Activated naive CD4-positive, alpha-beta T cell treated with anti-CD3 and anti-CD28 coated beads, Interleukin-2, amount 50 U/mL, for 24 hours (primary cell): ENCODE measurements at regions not wholly inside any gene's neighbourhood (a gene's known extent, or its start where the extent isn't known, plus 50 kb on each side); places are given as distances from the start of the nearest gene placed in this dataset.

ENCODE experiments used
- H3K27ac Mint-ChIP-seq: one replicate; pipeline ENCODE4 v1.8.0; 2021; ENCODE audit warnings: mild to moderate bottlenecking, mixed read lengths
- H3K27me3 Mint-ChIP-seq: one replicate; pipeline ENCODE4 v1.8.0; 2021; ENCODE audit warnings: mixed read lengths
- H3K36me3 Mint-ChIP-seq: one replicate; pipeline ENCODE4 v1.8.0; 2021; ENCODE audit warnings: mixed read lengths
- H3K4me1 Mint-ChIP-seq: one replicate; pipeline ENCODE4 v1.8.0; 2021; ENCODE audit warnings: mixed read lengths
- H3K4me3 Mint-ChIP-seq: one replicate; pipeline ENCODE4 v1.8.0; 2021; ENCODE audit warnings: mild to moderate bottlenecking, mixed read lengths
- H3K9me3 Mint-ChIP-seq: one replicate; pipeline ENCODE4 v1.8.0; 2021; ENCODE audit warnings: mixed read lengths

DNA sequence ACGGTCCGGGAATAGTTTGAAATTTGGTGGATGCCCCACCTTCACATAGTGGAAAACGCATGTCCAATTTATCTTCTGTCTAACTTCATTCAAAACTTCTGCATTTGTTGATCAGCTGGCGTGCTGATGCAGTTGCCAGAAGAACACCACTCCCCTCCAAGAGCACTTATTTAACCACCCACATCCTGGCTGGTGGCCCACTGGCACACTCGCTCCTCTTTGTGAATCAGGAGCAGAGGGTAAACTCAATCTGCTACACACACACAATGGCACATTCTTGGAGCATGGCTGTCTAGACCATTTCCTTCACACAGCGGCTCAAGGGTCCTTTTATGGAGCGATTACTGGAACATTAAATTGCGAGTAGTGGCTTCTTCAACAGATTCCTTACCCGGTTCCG is 55.1 kb upstream of the CEP162 start:
- Mint-ChIP-seq H3K27ac (no peak overlapping the region), H3K4me3 (no peak overlapping the region), H3K9me3 (no peaks in the 10 kb centered on the region), H3K36me3 (no peaks in the 10 kb centered on the region), H3K27me3 (peaks cover 8% of the 10 kb centered on the region), H3K4me1 (no peaks in the 10 kb centered on the region)

DNA sequence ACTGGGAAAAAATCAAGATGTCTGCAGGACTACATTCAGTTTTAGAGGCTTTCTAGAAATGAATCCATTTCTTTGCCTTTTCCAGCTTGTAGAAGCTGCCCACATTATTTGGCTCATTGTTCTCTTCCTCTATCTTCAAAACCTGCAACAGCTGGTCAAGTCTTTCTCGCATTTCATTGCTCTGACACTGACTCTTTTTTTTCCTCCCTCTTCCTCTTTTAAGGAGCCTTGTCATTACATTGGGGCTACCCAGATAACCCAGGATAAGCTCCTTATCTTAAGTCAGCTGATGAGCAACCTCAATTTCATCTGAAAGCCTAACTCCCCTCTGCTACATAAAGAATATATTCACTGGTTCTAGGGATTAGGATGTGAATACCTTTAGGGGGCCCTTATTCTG is 53.2 kb upstream of the CEP162 start:
- no peaks in the 10 kb centered on the region for H3K9me3 Mint-ChIP-seq
- H3K36me3 Mint-ChIP-seq, result no peaks in the 10 kb centered on the region
- H3K27ac Mint-ChIP-seq, result no peak overlapping the region
- peaks cover 9% of the 10 kb centered on the region for H3K27me3 Mint-ChIP-seq
- H3K4me1 Mint-ChIP-seq, result no peaks in the 10 kb centered on the region
- H3K4me3 Mint-ChIP-seq, result no peak overlapping the region

DNA sequence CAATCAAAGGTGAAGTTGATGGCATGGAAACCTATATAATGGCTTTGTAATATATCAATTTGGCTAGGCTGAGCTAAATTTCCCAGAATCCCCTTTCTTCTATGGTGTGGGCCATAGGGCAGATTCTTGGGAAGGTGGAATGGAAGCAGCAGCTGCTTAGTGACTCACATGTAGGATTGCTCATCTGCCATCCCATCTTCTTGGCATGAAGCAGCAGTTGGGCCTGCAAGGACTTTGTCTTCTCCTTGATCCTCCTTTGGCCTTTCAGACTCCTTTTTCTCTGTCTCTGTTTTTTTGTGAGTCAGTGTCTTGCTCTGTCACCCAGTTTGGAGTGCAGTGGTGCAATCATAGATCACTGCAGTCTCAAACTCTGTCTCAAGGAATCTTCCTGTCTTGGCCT is 52.6 kb upstream of the CEP162 start:
- peaks cover 10% of the 10 kb centered on the region for H3K27me3 Mint-ChIP-seq
- H3K4me1 Mint-ChIP-seq, result no peaks in the 10 kb centered on the region
- no peaks in the 10 kb centered on the region for H3K36me3 Mint-ChIP-seq
- no peak overlapping the region for H3K27ac Mint-ChIP-seq
- no peaks in the 10 kb centered on the region for H3K9me3 Mint-ChIP-seq
- no peak overlapping the region for H3K4me3 Mint-ChIP-seq

DNA sequence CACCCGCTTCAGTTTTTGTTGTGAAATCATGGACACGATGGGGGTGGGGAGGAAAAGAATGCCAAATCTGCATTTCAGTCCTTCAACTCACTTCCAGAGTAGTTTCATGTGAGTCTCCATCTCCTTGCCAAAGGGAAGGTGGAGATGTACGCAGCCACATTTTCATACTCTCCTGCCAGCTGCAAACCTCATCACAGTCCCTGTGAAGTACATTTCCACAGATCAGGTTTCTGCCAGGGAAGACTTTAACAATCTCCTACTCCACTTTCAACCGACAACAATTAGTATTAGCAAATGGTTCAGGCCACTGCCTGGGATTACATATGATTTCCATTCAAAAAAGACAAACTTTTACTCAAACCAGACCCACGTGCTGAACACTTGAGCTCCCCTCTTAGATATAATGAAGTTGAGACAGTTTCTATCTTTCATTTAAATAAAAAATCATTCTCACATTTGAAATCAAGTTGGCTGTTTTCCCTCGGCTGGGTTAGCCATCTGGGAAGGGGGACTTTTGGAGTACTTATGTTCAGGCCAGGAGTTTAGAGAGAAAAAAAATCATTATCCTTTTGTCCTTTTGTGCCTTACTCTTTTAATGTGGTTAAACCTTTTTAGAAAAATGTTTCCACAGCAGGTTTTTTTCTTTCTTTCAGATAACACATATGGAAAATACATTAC is 51.0 kb upstream of the CEP162 start:
- Mint-ChIP-seq H3K4me1 (no peaks in the 10 kb centered on the region), H3K9me3 (no peaks in the 10 kb centered on the region), H3K27ac (no peak overlapping the region), H3K27me3 (peaks cover 12% of the 10 kb centered on the region), H3K4me3 (no peak overlapping the region), H3K36me3 (no peaks in the 10 kb centered on the region)
